IPS DF 6.9 (cell line): ENCODE measurements at regions not wholly inside any gene's neighbourhood (a gene's known extent, or its start where the extent isn't known, plus 50 kb on each side); places are given as distances from the start of the nearest gene placed in this dataset.

Experiments
- DNase-seq: peaks from one replicate; pipeline ENCODE4 v3.0.0-alpha.2; 2013; ENCODE audit warnings: low read depth, low spot score
- H3K27ac ChIP-seq: one replicate; pipeline ENCODE4 v1.5.1; 2013; ENCODE audit warnings: low read length, control low read depth
- H3K27me3 ChIP-seq: 2 replicates; pipeline ENCODE4 v1.6.1; 2013; ENCODE audit warnings: mild to moderate bottlenecking, low read length; ENCODE audit not compliant: control insufficient read depth, insufficient read depth
- H3K36me3 ChIP-seq: 2 replicates; pipeline ENCODE4 v1.6.1; 2013; ENCODE audit warnings: low read length; ENCODE audit not compliant: control insufficient read depth, insufficient read depth
- H3K4me1 ChIP-seq: 2 replicates; pipeline ENCODE4 v1.6.1; 2013; ENCODE audit warnings: low read length; ENCODE audit not compliant: control insufficient read depth, insufficient read depth
- H3K4me3 ChIP-seq: 2 replicates; pipeline ENCODE4 v1.5.1; 2013; ENCODE audit warnings: mild to moderate bottlenecking, low read length
- H3K9me3 ChIP-seq: 2 replicates; pipeline ENCODE4 v1.6.1; 2013; ENCODE audit warnings: low read length, inconsistent platforms; ENCODE audit not compliant: control insufficient read depth, insufficient read depth
- WGBS: extraction: QIAGEN DNeasy Blood & Tissue Kit; methylation state at CpG from one replicate; pipeline ENCODE4 v1.1.7; 2013; ENCODE audit warnings: mixed read lengths, missing lambda C conversion rate; ENCODE audit not compliant: insufficient read length, insufficient coverage; 5-methylcytosine and 5-hydroxymethylcytosine counted together

DNA sequence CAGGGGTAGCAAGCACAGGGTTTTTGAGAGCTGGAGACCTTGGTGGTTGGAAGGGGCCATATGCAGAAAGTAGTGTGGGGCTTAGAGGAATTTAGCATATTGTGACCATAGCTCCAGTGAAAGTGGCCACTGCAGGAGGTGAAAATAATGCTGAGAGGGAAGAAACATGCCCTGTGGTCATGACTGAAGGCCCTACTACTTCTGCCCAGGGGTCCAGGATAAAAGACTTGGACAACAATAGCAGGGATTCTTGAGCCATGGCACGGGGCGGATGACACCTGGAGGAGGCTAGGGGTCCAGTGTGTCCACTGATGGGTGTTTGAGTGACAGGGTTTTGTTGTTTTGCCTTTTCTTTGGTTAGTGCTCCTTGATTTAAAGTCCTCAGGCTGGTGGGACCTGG is 694.6 kb downstream of the CPS1 start:
- DNase-seq = no peak
- Histone ChIP-seq H3K27me3 (no peaks in the 10 kb centered on the region), H3K9me3 (no peaks in the 10 kb centered on the region), H3K36me3 (no peaks in the 10 kb centered on the region), H3K27ac (no peak overlapping the region), H3K4me3 (no peak overlapping the region), H3K4me1 (no peaks in the 10 kb centered on the region)
- no CpG with 5 or more reads among the region's 2 CpGs for WGBS

DNA sequence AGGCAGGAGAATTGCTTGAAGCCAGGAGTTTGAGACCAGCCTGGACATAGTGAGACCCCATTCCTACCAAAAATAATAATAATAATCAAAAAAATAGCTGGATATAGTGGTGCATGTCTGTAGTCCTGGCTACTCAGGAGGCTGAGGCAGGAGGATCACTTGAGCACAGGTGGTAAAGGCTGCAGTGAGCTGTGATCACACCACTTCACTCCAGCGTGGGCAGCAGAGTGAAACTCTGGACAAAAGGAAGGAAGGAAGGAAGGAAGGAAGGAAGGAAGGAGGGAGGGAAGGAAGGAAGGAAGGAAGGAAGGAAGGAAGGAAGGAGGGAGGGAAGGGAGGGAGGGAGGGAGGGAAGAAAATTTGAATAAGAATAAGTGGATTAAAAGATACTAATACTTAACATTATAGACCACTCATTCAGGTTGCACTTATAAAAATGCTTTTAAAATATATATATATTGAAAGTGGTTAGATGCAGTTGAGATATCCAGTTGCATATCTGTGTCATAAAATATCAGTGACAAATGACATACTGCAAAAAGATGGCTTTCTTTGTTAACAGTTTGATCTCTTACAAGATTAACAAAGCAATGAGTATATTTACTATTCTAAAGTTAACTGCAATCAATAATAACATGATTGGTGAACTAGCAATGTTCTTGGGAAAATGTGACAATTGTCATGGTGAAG is 702.4 kb downstream of the CPS1 start:
- no peak overlapping the region for H3K27ac ChIP-seq
- WGBS = no CpG with 5 or more reads among the region's 1 CpG
- no peaks in the 10 kb centered on the region for H3K9me3 ChIP-seq
- no peak overlapping the region for H3K4me3 ChIP-seq
- no peaks in the 10 kb centered on the region for H3K4me1 ChIP-seq
- DNase-seq = no peak
- no peaks in the 10 kb centered on the region for H3K27me3 ChIP-seq
- no peaks in the 10 kb centered on the region for H3K36me3 ChIP-seq

DNA sequence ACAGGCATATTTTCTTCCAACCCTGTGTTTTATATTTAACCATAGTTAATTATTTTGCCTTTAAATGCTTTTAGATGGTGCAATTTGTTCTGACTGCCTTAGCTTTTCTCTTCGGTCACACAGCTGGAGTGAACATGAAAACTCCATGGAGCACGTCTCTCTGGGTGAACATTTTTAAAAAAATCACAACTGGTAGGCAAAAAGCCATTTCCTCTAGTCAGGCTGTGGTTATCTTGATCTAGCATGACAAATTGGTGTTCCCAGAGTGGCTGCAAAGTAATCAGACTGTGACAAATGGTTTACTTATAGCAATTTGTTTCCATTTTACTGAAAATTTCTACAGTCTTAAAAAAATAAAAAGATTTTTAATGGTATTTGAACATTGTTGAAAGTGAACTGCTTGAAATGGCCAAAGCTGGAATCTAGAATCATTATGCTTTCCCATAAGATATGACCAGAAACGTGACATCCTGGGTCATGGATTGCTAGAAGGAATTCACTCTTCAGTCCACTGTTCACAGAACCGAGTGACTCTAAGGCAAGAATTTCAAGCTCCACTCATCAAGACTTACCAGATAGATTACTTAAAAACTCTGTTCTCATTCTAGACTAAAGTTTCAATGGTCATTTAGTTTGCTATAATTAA is 703.6 kb downstream of the CPS1 start:
- Histone ChIP-seq H3K9me3 (no peaks in the 10 kb centered on the region), H3K27me3 (no peaks in the 10 kb centered on the region), H3K27ac (no peak overlapping the region), H3K36me3 (no peaks in the 10 kb centered on the region), H3K4me3 (no peak overlapping the region), H3K4me1 (no peaks in the 10 kb centered on the region)
- no CpG with 5 or more reads among the region's 4 CpGs for WGBS
- no peak for DNase-seq

DNA sequence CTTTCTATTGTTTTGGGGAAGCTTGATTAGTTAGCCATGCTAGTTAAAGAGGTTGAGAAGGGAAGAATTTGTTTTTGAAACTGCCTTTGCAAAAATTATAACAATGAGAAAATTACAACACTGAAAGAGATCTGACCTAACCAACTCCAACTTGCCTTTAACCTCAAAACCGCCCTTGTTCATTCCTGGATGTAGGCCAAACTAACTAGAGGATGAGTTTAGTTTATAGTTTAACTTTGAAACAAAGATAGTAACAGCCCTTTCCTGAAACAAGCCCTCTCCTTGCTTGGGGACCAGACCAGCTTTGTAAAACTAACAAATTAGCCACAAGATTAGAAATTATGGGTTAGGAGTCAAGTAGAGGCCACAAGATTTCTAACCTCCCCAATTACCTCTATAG is 713.9 kb downstream of the CPS1 start:
- H3K4me1 ChIP-seq = no peaks in the 10 kb centered on the region

DNA sequence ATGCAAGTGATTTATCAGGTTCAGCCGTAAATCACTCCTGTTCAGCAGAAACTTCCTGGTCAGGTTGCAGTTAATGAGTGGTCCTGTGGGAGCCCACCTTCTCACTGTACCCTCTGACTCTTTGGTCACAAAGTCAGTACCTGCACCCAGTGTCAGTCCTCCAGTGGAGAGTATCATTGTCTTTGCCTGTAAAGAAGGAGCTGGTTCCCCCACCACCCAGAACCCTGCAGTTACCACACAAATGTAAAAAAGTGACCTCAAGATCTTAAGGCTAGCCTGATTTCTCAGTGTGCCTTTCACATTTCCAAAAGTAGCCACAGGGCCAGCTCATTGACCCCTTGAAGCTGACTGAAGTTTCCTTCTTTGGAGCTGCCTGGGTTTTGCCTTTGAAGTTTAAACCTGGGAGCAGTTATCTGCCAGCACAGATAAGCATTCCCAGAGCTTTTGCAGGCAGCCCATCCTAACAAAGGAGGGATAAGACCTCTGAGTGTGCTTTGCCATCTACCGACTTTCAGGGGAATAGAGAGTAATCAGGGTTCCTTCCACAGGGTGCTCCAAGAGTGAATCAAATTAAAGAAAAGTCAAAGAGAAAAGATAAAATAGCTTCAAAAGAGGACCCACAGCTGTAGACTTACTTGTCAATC is 725.2 kb downstream of the CPS1 start:
- Histone ChIP-seq H3K4me1 (peaks cover 2% of the 10 kb centered on the region; the same call in 1 of the 2 replicates), H3K36me3 (no peaks in the 10 kb centered on the region), H3K4me3 (no peak overlapping the region), H3K9me3 (no peaks in the 10 kb centered on the region), H3K27ac (no peak overlapping the region), H3K27me3 (no peaks in the 10 kb centered on the region)
- no CpG with 5 or more reads among the region's 2 CpGs for WGBS
- no peak for DNase-seq

More for the DNA sequence above, 713.9 kb downstream of the CPS1 start:
- Histone ChIP-seq H3K27ac (no peak overlapping the region), H3K36me3 (no peaks in the 10 kb centered on the region), H3K9me3 (no peaks in the 10 kb centered on the region), H3K4me3 (no peak overlapping the region), H3K27me3 (no peaks in the 10 kb centered on the region)
- DNase-seq = no peak
- no CpG with 5 or more reads among the region's 1 CpG for WGBS

DNA sequence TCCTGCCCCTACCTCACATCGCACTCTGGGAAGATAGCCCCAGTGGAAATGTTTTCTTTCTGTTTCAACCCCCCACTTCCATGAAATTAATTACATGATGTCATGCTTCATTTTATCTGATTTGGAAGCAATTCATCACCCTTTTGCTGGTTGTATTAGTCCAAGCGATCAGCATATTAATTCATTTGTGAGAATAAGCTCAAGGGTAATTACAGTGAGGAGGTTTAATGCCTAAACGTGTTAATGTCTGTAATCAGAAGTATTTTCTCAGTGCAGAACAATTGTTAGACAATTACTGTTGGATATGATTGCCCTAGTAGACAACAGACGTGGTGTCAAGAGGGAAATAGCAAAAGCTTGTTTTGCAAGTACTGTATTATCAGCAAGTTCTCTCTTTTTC is 746.3 kb downstream of the CPS1 start:
- Histone ChIP-seq H3K36me3 (no peaks in the 10 kb centered on the region), H3K27me3 (no peaks in the 10 kb centered on the region), H3K9me3 (no peaks in the 10 kb centered on the region), H3K27ac (no peak overlapping the region), H3K4me3 (no peak overlapping the region), H3K4me1 (no peaks in the 10 kb centered on the region; the same call in 1 of the 2 replicates)
- WGBS = no CpG with 5 or more reads among the region's 4 CpGs
- no peak for DNase-seq

DNA sequence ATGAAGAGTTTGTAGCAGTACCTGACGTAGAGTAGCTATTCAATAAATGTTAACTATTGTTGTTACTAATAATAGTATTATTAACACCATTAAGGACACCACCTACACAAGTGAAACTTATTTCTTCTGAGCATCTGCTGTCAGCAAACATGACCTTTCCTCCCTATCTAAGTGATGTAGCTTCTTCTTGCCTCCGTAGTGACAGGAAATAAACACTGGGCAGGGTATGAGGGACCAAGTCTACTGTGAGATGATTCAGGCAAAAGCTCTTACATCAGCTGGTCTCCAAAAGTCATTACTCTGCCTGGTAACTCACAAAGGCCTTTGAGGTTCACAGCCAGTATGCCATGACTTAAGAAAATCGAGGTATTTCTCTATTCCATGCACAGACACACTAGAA is 750.5 kb downstream of the CPS1 start:
- no peaks in the 10 kb centered on the region for H3K27me3 ChIP-seq
- DNase-seq = no peak
- no CpG with 5 or more reads among the region's 3 CpGs for WGBS

More for the DNA sequence above, 750.5 kb downstream of the CPS1 start:
- Histone ChIP-seq H3K4me3 (no peak overlapping the region), H3K27ac (no peak overlapping the region), H3K4me1 (no peaks in the 10 kb centered on the region; the same call in 1 of the 2 replicates), H3K9me3 (no peaks in the 10 kb centered on the region), H3K36me3 (no peaks in the 10 kb centered on the region)
